ENCODE measurements at regions not wholly inside any gene's neighbourhood (a gene's known extent, or its start where the extent isn't known, plus 50 kb on each side); places are given as distances from the start of the nearest gene placed in this dataset.

DNA sequence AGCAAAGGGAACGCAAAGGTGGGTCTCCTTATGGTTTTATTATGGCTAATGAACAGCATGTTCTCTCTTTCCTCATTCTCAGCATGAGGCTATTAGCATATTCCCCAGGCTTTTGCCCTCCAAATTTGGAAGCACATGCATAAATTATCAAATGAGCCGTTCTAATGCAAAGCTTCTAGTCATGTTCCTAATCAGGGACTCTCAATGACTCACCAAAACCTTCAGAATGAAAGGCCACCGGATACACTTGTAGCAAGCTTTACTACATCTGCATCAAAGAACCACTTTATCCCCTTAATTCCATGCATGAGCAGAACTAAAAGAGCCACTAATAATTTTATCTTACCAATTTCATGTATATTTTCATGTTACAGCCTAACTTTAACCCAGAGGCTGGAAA lies 310.5 kb downstream of the LRATD1 start:
- H3K4me3 Mint-ChIP-seq: no peak overlapping the region
- Histone ChIP-seq H3K79me2 (ENCODE audit: control insufficient read depth, insufficient read depth, low read length) (no peaks in the 10 kb centered on the region), H3K27ac (ENCODE audit: low read length in 2 of 2) (no peak overlapping the region), H3K4me1 (ENCODE audit: control insufficient read depth in 2 of 2, insufficient read depth in 2 of 2, low read length in 2 of 2) (no peaks in the 10 kb centered on the region), H3K4me2 (replicated peaks; ENCODE audit: low read depth, low read length, poor library complexity, severe bottlenecking) (no peak overlapping the region), H3K9ac (ENCODE audit: low read length) (no peak overlapping the region), H4K20me1 (ENCODE audit: control insufficient read depth, insufficient read depth, low read length, poor library complexity, severe bottlenecking) (no peaks in the 10 kb centered on the region), H3K27me3 (replicated peaks in 1 of 4; ENCODE audit: control extremely low read depth in 1 of 4, control insufficient read depth in 3 of 4, insufficient read depth in 4 of 4, low read length in 3 of 4) (no peaks in the 10 kb centered on the region), H3K36me3 (replicated peaks in 1 of 2; ENCODE audit: control extremely low read depth in 1 of 2, control insufficient read depth in 1 of 2, extremely low read depth in 1 of 2, insufficient read depth in 2 of 2, low read length in 1 of 2) (no peaks in the 10 kb centered on the region), H3K9me3 (ENCODE audit: control extremely low read depth in 1 of 3, control insufficient read depth in 2 of 3, insufficient read depth in 1 of 3, low read length in 2 of 3) (peaks cover 0 to under 1% (median 0%) of the 10 kb centered on the region in 3 donors), H2AFZ (ENCODE audit: insufficient read depth, low read depth, low read length, poor library complexity, severe bottlenecking) (no peak overlapping the region), H3K4me3 (ENCODE audit: control extremely low read depth in 1 of 5, extremely low read depth in 1 of 5, insufficient read depth in 1 of 5, low read depth in 2 of 5, low read length in 4 of 5) (no peak overlapping the region)
- DNase-seq (no peak), ATAC-seq (ENCODE audit: low read depth) (no peak)
- peaks cover 4% of the 10 kb centered on the region for H3K9me3 Mint-ChIP-seq (ENCODE audit: insufficient read depth)
- CTCF ChIA-PET: no interaction called here
- H3K27ac Mint-ChIP-seq: no peak overlapping the region
- POLR2A ChIA-PET: no interaction called here
- intact Hi-C loops (cut with micrococcal nuclease): no loop called here
- H3K27me3 Mint-ChIP-seq: peaks cover 17% of the 10 kb centered on the region
- TF ChIP-seq, protein P1, sequence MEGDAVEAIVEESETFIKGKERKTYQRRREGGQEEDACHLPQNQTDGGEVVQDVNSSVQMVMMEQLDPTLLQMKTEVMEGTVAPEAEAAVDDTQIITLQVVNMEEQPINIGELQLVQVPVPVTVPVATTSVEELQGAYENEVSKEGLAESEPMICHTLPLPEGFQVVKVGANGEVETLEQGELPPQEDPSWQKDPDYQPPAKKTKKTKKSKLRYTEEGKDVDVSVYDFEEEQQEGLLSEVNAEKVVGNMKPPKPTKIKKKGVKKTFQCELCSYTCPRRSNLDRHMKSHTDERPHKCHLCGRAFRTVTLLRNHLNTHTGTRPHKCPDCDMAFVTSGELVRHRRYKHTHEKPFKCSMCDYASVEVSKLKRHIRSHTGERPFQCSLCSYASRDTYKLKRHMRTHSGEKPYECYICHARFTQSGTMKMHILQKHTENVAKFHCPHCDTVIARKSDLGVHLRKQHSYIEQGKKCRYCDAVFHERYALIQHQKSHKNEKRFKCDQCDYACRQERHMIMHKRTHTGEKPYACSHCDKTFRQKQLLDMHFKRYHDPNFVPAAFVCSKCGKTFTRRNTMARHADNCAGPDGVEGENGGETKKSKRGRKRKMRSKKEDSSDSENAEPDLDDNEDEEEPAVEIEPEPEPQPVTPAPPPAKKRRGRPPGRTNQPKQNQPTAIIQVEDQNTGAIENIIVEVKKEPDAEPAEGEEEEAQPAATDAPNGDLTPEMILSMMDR (IDR thresholded peaks at IDR 0.05): no peak
- TF ChIP-seq EZH2 (IDR thresholded peaks at IDR 0.05; ENCODE audit: borderline replicate concordance, insufficient read depth, low read depth, low read length, poor library complexity, severe bottlenecking): no peak
- no peaks in the 10 kb centered on the region for H3K4me1 Mint-ChIP-seq
- 82% methylated on average over 2 of the region's 3 CpGs for WGBS (ENCODE audit: insufficient coverage)

DNA sequence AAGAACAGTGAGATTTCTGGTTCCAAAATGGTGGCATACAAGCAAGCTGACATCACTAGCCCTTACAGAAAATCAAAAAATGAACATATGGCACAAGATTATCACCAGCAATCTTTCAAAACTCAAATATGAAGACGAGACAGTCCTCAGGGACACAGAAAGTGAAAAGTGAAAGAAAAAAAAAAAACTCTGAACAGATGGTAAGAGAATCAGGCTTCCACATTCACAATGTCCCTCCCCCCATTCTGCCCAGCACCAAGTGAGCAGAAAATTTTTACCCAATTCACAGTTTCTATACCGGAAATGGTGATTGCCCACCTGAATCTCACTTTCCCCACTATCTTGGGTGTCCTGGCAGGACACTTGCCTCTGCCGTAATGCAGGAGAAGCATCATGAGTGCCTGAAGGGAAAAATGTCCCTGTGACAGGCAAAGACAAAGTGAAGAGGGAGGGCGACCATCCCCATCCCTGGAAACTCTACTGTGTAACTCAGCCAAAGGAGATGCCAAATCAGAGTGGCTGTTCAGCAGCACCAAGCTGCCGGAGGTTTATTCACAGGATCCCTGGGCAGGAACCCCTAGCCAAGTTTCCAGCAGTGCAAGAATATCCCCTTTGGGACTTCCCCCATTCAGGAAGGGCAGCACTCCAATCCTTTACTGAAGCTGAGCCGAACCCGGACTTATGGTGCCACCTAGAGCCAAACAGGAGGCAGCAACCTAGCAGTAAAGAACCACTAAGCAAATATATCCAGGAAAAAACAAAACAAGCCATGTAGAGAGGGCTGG lies 312.2 kb downstream of the LRATD1 start:
- Mint-ChIP-seq H3K4me1 (no peaks in the 10 kb centered on the region), H3K9me3 (ENCODE audit: insufficient read depth) (peaks cover 4% of the 10 kb centered on the region), H3K27me3 (peaks cover 14% of the 10 kb centered on the region), H3K27ac (no peak overlapping the region), H3K4me3 (no peak overlapping the region)
- Histone ChIP-seq H3K27ac (ENCODE audit: low read length in 2 of 2) (no peak overlapping the region), H3K36me3 (replicated peaks in 1 of 2; ENCODE audit: control extremely low read depth in 1 of 2, control insufficient read depth in 1 of 2, extremely low read depth in 1 of 2, insufficient read depth in 2 of 2, low read length in 1 of 2) (no peaks in the 10 kb centered on the region), H3K4me1 (ENCODE audit: control insufficient read depth in 2 of 2, insufficient read depth in 2 of 2, low read length in 2 of 2) (no peaks in the 10 kb centered on the region), H3K27me3 (replicated peaks in 1 of 4; ENCODE audit: control extremely low read depth in 1 of 4, control insufficient read depth in 3 of 4, insufficient read depth in 4 of 4, low read length in 3 of 4) (no peaks in the 10 kb centered on the region), H3K9me3 (ENCODE audit: control extremely low read depth in 1 of 3, control insufficient read depth in 2 of 3, insufficient read depth in 1 of 3, low read length in 2 of 3) (no peaks in the 10 kb centered on the region), H3K79me2 (ENCODE audit: control insufficient read depth, insufficient read depth, low read length) (no peaks in the 10 kb centered on the region), H4K20me1 (ENCODE audit: control insufficient read depth, insufficient read depth, low read length, poor library complexity, severe bottlenecking) (no peaks in the 10 kb centered on the region), H3K9ac (ENCODE audit: low read length) (no peak overlapping the region), H3K4me3 (ENCODE audit: control extremely low read depth in 1 of 5, extremely low read depth in 1 of 5, insufficient read depth in 1 of 5, low read depth in 2 of 5, low read length in 4 of 5) (no peak overlapping the region), H3K4me2 (replicated peaks; ENCODE audit: low read depth, low read length, poor library complexity, severe bottlenecking) (no peak overlapping the region), H2AFZ (ENCODE audit: insufficient read depth, low read depth, low read length, poor library complexity, severe bottlenecking) (no peak overlapping the region)
- intact Hi-C loops (cut with micrococcal nuclease): no loop called here
- DNase-seq: no peak
- CTCF ChIA-PET: no interaction called here
- TF ChIP-seq EZH2 (IDR thresholded peaks at IDR 0.05; ENCODE audit: borderline replicate concordance, insufficient read depth, low read depth, low read length, poor library complexity, severe bottlenecking): no peak
- TF ChIP-seq, protein P1 (IDR thresholded peaks at IDR 0.05): no peak
- POLR2A ChIA-PET: no interaction called here
- no peak for ATAC-seq (ENCODE audit: low read depth)
- WGBS (ENCODE audit: insufficient coverage): 80% methylated on average over 4 of the region's 7 CpGs

All from B cell (primary cell).